ENCODE measurements at regions not wholly inside any gene's neighbourhood (a gene's known extent, or its start where the extent isn't known, plus 50 kb on each side); places are given as distances from the start of the nearest gene placed in this dataset.

DNA sequence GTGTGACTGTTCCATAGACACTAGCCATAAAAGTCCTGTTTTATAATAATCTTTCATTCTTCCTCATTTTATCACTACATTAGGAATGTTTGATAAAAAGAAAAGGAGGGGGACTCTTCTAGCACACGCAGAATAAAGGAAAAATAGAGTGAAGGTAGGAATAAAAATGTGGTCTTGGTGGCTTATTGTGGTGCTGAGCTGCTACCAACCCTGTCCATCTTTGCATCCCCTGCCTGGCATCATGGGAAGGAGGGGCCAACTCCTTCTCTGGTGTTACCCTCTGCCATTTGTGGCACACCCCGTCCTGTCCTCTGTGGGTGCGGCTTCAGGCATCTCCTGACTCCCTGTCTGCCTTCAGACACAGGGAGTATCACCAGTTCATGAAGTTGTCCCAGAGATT is 104.9 kb upstream of the ZNF536 start:
- no peak for DNase-seq
- Histone ChIP-seq H3K27me3 (replicated peaks; ENCODE audit: insufficient read depth, low read length) (peaks cover 100% of the 10 kb centered on the region), H3K36me3 (replicated peaks; ENCODE audit: insufficient read depth, low read length) (no peaks in the 10 kb centered on the region), H3K79me2 (ENCODE audit: low read length) (no peaks in the 10 kb centered on the region), H3K27ac (ENCODE audit: low read length) (no peak overlapping the region), H4K20me1 (ENCODE audit: insufficient read depth, low read length) (no peaks in the 10 kb centered on the region), H2AFZ (ENCODE audit: low read length) (no peak overlapping the region), H3K9me2 (replicated peaks; ENCODE audit: insufficient read depth, low read length) (no peaks in the 10 kb centered on the region), H3K4me1 (ENCODE audit: low read length) (no peaks in the 10 kb centered on the region), H3F3A (ENCODE audit: insufficient read depth, low read length) (no peaks in the 10 kb centered on the region), H3K4me2 (ENCODE audit: low read depth, low read length) (no peak overlapping the region), H3K9ac (ENCODE audit: low read length) (no peak overlapping the region), H3K9me3 (replicated peaks; ENCODE audit: insufficient read depth, low read length) (no peaks in the 10 kb centered on the region), H3K4me3 (ENCODE audit: low read length) (no peak overlapping the region)
- TF ChIP-seq, protein P1, sequence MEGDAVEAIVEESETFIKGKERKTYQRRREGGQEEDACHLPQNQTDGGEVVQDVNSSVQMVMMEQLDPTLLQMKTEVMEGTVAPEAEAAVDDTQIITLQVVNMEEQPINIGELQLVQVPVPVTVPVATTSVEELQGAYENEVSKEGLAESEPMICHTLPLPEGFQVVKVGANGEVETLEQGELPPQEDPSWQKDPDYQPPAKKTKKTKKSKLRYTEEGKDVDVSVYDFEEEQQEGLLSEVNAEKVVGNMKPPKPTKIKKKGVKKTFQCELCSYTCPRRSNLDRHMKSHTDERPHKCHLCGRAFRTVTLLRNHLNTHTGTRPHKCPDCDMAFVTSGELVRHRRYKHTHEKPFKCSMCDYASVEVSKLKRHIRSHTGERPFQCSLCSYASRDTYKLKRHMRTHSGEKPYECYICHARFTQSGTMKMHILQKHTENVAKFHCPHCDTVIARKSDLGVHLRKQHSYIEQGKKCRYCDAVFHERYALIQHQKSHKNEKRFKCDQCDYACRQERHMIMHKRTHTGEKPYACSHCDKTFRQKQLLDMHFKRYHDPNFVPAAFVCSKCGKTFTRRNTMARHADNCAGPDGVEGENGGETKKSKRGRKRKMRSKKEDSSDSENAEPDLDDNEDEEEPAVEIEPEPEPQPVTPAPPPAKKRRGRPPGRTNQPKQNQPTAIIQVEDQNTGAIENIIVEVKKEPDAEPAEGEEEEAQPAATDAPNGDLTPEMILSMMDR (IDR thresholded peaks at IDR 0.05; ENCODE audit: low read length) = no peak
- TF ChIP-seq EZH2 (optimal IDR thresholded peaks at IDR 0.05; ENCODE audit: low read depth, low read length) = no peak
- no peak for TF ChIP-seq EZH2phosphoT487 (IDR thresholded peaks at IDR 0.05; ENCODE audit: low read length)

DNA sequence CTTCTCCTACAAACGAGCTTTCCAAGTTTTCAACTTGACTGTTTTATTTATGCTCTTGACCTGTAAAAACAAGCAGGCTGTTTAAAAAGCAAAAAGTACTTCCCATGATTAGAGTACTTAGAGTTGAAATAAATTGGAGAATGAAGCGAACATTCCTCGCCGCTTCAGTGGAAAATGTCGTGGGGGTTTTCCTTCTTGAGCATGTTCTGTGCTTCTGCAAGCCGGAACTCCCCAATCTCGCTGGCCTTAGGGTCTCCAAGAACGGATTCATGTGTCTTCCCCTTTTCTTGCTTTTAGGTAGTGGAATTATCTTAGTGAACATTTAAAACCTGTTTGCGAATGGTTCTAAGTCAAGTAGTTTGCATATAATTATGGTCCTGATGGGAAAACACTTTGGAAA is 103.6 kb upstream of the ZNF536 start:
- no peak overlapping the region for H2AFZ ChIP-seq (ENCODE audit: low read length)
- H4K20me1 ChIP-seq (ENCODE audit: insufficient read depth, low read length) = no peaks in the 10 kb centered on the region
- DNase-seq = no peak
- H3K4me2 ChIP-seq (ENCODE audit: low read depth, low read length) = no peak overlapping the region
- H3K9ac ChIP-seq (ENCODE audit: low read length) = no peak overlapping the region
- H3K9me3 ChIP-seq (replicated peaks; ENCODE audit: insufficient read depth, low read length) = no peaks in the 10 kb centered on the region
- no peaks in the 10 kb centered on the region for H3F3A ChIP-seq (ENCODE audit: insufficient read depth, low read length)
- no peaks in the 10 kb centered on the region for H3K4me1 ChIP-seq (ENCODE audit: low read length)
- H3K9me2 ChIP-seq (replicated peaks; ENCODE audit: insufficient read depth, low read length) = no peaks in the 10 kb centered on the region
- H3K27ac ChIP-seq (ENCODE audit: low read length) = no peak overlapping the region
- TF ChIP-seq EZH2 (optimal IDR thresholded peaks at IDR 0.05; ENCODE audit: low read depth, low read length) = no peak
- TF ChIP-seq, protein P1 (IDR thresholded peaks at IDR 0.05; ENCODE audit: low read length) = no peak
- no peak for TF ChIP-seq EZH2phosphoT487 (IDR thresholded peaks at IDR 0.05; ENCODE audit: low read length)
- H3K79me2 ChIP-seq (ENCODE audit: low read length) = no peaks in the 10 kb centered on the region
- peaks cover 99% of the 10 kb centered on the region for H3K27me3 ChIP-seq (replicated peaks; ENCODE audit: insufficient read depth, low read length)
- no peak overlapping the region for H3K4me3 ChIP-seq (ENCODE audit: low read length)
- no peaks in the 10 kb centered on the region for H3K36me3 ChIP-seq (replicated peaks; ENCODE audit: insufficient read depth, low read length)

DNA sequence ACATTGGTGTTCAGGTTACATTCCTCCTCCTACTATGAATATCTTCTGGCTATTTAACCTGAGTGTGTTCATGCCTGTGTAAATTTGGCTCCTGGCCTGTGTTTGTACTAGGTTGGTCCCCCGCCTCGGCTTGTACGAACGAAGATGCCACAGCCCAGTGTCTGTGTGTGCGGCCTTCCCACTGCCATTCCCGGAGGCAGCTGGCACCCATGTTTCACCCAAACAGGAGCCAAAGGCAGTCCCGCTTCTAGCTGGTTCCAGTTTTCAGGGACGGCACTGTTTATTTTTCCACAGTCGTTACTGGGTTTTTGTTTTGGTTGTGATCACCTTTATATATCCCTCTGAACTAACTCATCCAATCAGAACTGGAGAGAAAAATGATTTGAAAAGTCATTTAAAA is 102.5 kb upstream of the ZNF536 start:
- no peaks in the 10 kb centered on the region for H3K9me2 ChIP-seq (replicated peaks; ENCODE audit: insufficient read depth, low read length)
- no peaks in the 10 kb centered on the region for H3K9me3 ChIP-seq (replicated peaks; ENCODE audit: insufficient read depth, low read length)
- H3K27me3 ChIP-seq (replicated peaks; ENCODE audit: insufficient read depth, low read length) = peaks cover 99% of the 10 kb centered on the region
- no peak overlapping the region for H3K9ac ChIP-seq (ENCODE audit: low read length)
- H3F3A ChIP-seq (ENCODE audit: insufficient read depth, low read length) = no peaks in the 10 kb centered on the region
- H3K4me2 ChIP-seq (ENCODE audit: low read depth, low read length) = no peak overlapping the region
- TF ChIP-seq, protein P1 (IDR thresholded peaks at IDR 0.05; ENCODE audit: low read length) = no peak
- no peak for TF ChIP-seq EZH2phosphoT487 (IDR thresholded peaks at IDR 0.05; ENCODE audit: low read length)
- TF ChIP-seq EZH2 (optimal IDR thresholded peaks at IDR 0.05; ENCODE audit: low read depth, low read length) = no peak
- no peak overlapping the region for H2AFZ ChIP-seq (ENCODE audit: low read length)
- DNase-seq = no peak
- no peak overlapping the region for H3K4me3 ChIP-seq (ENCODE audit: low read length)
- H3K79me2 ChIP-seq (ENCODE audit: low read length) = no peaks in the 10 kb centered on the region
- no peaks in the 10 kb centered on the region for H3K36me3 ChIP-seq (replicated peaks; ENCODE audit: insufficient read depth, low read length)
- no peaks in the 10 kb centered on the region for H3K4me1 ChIP-seq (ENCODE audit: low read length)
- no peak overlapping the region for H3K27ac ChIP-seq (ENCODE audit: low read length)
- no peaks in the 10 kb centered on the region for H4K20me1 ChIP-seq (ENCODE audit: insufficient read depth, low read length)

All from MM.1S (cell line).